Vagina (tissue), 2 donors: ENCODE measurements at regions not wholly inside any gene's neighbourhood (a gene's known extent, or its start where the extent isn't known, plus 50 kb on each side); places are given as distances from the start of the nearest gene placed in this dataset.

ENCODE experiments used
- DNase-seq, 2 donors: peaks; one replicate each; pipeline ENCODE4 v3.0.0-alpha.2; 2017; ENCODE audit errors: extremely low spot score in 2 of 2
- H3K27ac ChIP-seq: fragments of 200-600 bp; sonication (generic); one replicate; pipeline ENCODE4 v1.5.1; 2019
- H3K27me3 ChIP-seq: fragments of 200-600 bp; sonication (generic); one replicate; pipeline ENCODE4 v1.5.1; 2019
- H3K36me3 ChIP-seq, 2 donors: fragments of 200-600 bp; sonication (generic); one replicate each; pipeline ENCODE4 v1.5.1; 2017 to 2019
- H3K4me1 ChIP-seq: fragments of 200-600 bp; sonication (generic); one replicate; pipeline ENCODE4 v1.5.1; 2019
- H3K4me3 ChIP-seq, 2 donors: fragments of 200-600 bp; sonication (generic); 1 replicate in 1 of 2; 2 replicates in 1 of 2; pipeline ENCODE4 v1.5.1; 2016 to 2019
- H3K9me3 ChIP-seq: fragments of 200-600 bp; sonication (generic); one replicate; pipeline ENCODE4 v1.5.1; 2019
- POLR2A ChIP-seq, 2 donors: fragments of 450-650 bp; IDR thresholded peaks; one replicate each; pipeline ENCODE4 v1.6.1; 2017; ENCODE audit warnings: antibody characterized with exemption in 2 of 2, mild to moderate bottlenecking in 2 of 2, moderate library complexity in 2 of 2
- POLR2AphosphoS5 ChIP-seq, 2 donors: sonication (generic); formaldehyde crosslinking; IDR thresholded peaks; one replicate each; pipeline ENCODE4 v1.9.0; 2017; ENCODE audit warnings: antibody characterized with exemption in 2 of 2, mild to moderate bottlenecking in 2 of 2, low read depth in 1 of 2; ENCODE audit not compliant: insufficient read depth in 1 of 2
- intact Hi-C: fragments of 100-400 bp; cut with DNase I; formaldehyde crosslinking; loops from one replicate; pipeline ENCODE4 v1.15.1; 2023
- TF ChIP-seq, protein P1 (sequence below), 3 experiments: fragments of 450-650 bp in 2 of 3; fragments of 200-600 bp in 1 of 3; sonication (generic) in 1 of 3; IDR thresholded peaks; one replicate each; pipeline ENCODE4 v1.5.1; 2017 to 2019; ENCODE audit warnings: antibody characterized with exemption in 3 of 3, mild to moderate bottlenecking in 2 of 3, moderate library complexity in 2 of 3

DNA sequence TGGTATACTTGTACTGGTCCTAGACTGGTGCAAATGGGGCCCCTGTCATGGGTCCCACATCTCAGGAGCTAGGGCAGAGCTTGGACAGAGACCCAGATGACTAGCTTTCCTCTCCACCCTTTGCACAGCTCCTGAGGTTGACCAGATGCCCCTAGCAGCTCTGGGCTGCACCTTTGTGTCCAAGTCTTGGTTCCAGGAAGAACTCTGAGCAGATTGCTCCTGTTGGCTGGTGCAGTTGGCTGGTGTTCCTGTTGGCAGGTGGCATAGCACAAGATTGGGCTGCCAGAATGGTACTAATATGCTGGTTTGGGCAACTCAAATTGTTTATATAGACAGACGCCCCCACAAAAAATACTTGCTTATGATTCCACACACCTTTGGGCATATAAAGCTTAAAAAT is 89.4 kb upstream of the EZR start:
- Histone ChIP-seq H3K4me1 (peaks cover 19% of the 10 kb centered on the region), H3K9me3 (no peaks in the 10 kb centered on the region), H3K36me3 (no peaks in the 10 kb centered on the region), H3K27ac (no peak overlapping the region), H3K4me3 (no peak overlapping the region), H3K27me3 (no peaks in the 10 kb centered on the region)
- intact Hi-C loops, result no loop called here
- DNase-seq, result no peak
- TF ChIP-seq POLR2AphosphoS5 (IDR thresholded peaks at IDR 0.05; ENCODE audit: insufficient read depth in 1 of 2, low read depth in 1 of 2) (no peak), POLR2A (IDR thresholded peaks at IDR 0.05) (no peak)
- TF ChIP-seq, protein P1, sequence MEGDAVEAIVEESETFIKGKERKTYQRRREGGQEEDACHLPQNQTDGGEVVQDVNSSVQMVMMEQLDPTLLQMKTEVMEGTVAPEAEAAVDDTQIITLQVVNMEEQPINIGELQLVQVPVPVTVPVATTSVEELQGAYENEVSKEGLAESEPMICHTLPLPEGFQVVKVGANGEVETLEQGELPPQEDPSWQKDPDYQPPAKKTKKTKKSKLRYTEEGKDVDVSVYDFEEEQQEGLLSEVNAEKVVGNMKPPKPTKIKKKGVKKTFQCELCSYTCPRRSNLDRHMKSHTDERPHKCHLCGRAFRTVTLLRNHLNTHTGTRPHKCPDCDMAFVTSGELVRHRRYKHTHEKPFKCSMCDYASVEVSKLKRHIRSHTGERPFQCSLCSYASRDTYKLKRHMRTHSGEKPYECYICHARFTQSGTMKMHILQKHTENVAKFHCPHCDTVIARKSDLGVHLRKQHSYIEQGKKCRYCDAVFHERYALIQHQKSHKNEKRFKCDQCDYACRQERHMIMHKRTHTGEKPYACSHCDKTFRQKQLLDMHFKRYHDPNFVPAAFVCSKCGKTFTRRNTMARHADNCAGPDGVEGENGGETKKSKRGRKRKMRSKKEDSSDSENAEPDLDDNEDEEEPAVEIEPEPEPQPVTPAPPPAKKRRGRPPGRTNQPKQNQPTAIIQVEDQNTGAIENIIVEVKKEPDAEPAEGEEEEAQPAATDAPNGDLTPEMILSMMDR (IDR thresholded peaks at IDR 0.05), result no peak

DNA sequence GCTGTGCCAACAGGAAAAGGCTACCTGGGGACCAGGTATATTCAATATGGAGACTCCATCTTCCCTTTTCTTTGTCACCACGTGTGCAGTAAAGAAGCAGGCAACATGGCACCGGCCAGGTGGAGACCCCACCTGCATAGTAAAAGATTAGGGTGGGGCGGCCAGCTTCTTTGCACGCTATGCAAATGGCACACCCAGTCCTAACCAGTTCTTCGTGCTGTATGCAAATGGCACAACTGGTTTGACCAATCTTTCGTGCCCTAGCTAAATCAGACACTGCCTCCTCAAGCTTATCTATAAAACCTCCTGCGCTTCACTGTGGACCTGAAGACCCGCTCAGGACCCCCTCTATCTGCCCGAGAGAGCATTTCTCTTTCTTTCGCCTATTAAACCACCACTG is 88.8 kb upstream of the EZR start:
- H3K36me3 ChIP-seq, result no peaks in the 10 kb centered on the region
- TF ChIP-seq POLR2AphosphoS5 (IDR thresholded peaks at IDR 0.05; ENCODE audit: insufficient read depth in 1 of 2, low read depth in 1 of 2) (no peak), POLR2A (IDR thresholded peaks at IDR 0.05) (no peak)
- TF ChIP-seq, protein P1 (IDR thresholded peaks at IDR 0.05), result no peak
- peaks cover 19% of the 10 kb centered on the region for H3K4me1 ChIP-seq
- H3K9me3 ChIP-seq, result no peaks in the 10 kb centered on the region
- H3K4me3 ChIP-seq, result no peak overlapping the region
- no peak overlapping the region for H3K27ac ChIP-seq
- no peak for DNase-seq
- intact Hi-C loops, result no loop called here
- no peaks in the 10 kb centered on the region for H3K27me3 ChIP-seq

DNA sequence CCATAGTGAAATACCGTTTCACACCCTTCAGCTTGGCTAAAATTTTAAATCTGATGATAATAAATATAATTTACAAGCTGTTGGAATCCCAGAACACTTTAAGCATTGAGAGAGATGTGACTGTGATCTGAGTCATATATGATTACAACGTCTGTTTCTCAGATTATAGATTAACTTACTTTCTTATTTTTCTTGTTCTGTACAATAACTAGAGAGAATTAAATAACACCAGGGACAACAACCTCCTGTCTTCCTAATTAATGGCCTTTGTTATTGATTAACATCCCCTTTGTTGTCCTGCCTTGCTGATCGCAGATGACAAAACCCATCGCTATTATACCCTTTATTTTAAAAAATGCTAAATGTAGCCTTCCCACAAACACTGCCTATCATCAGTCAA is 87.8 kb upstream of the EZR start:
- no peak overlapping the region for H3K27ac ChIP-seq
- H3K36me3 ChIP-seq, result no peaks in the 10 kb centered on the region
- H3K27me3 ChIP-seq, result no peaks in the 10 kb centered on the region
- no peak overlapping the region for H3K4me3 ChIP-seq
- no peak for DNase-seq
- intact Hi-C loops, result no loop called here
- TF ChIP-seq POLR2AphosphoS5 (IDR thresholded peaks at IDR 0.05; ENCODE audit: insufficient read depth in 1 of 2, low read depth in 1 of 2) (no peak), POLR2A (IDR thresholded peaks at IDR 0.05) (no peak)
- TF ChIP-seq, protein P1 (IDR thresholded peaks at IDR 0.05), result no peak
- H3K4me1 ChIP-seq, result peaks cover 17% of the 10 kb centered on the region
- H3K9me3 ChIP-seq, result no peaks in the 10 kb centered on the region

DNA sequence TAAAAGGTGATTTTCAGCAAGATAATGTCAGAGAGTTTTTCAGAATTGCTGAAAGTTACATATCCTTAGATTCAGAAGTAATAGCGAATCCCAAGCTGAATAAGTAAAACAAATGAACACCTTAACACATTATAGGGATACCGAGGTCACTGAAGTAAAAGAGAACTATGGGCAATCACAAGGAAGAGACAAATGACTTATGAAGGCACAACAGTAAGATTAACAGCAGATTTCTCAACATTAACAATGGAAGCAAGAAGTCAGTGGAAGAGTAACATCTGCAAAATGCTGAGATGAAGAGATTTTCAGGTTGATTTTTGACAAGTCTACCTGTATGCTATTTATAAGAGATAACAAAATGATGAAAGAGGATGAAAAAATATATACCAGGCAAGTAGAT is 86.1 kb upstream of the EZR start:
- intact Hi-C loops, result no loop called here
- TF ChIP-seq POLR2A (IDR thresholded peaks at IDR 0.05) (no peak), POLR2AphosphoS5 (IDR thresholded peaks at IDR 0.05; ENCODE audit: insufficient read depth in 1 of 2, low read depth in 1 of 2) (no peak)
- TF ChIP-seq, protein P1 (IDR thresholded peaks at IDR 0.05), result no peak
- H3K36me3 ChIP-seq, result no peaks in the 10 kb centered on the region
- DNase-seq, result no peak
- peaks cover under 1% of the 10 kb centered on the region for H3K4me1 ChIP-seq
- H3K4me3 ChIP-seq, result no peak overlapping the region
- no peak overlapping the region for H3K27ac ChIP-seq
- no peaks in the 10 kb centered on the region for H3K27me3 ChIP-seq
- H3K9me3 ChIP-seq, result no peaks in the 10 kb centered on the region

DNA sequence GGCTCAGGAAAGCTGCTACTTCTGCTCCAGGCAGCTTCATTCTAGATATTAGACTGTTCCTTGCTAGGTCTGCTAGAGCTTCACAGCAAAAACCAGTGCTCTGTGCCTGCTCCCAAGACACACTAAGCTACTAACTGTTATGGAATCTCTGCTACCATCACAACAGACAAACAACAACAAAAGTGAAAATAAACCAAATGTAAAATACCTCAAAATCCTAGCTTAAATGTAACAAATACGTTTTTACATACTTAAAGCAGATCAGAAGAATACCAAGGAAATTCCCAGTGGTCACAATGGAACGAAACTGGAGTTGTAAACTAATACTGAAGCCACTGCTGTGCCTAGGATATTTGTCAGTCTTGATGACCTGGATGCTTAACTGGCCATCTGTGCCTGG is 84.6 kb upstream of the EZR start:
- Histone ChIP-seq H3K4me3 (no peak overlapping the region), H3K4me1 (no peaks in the 10 kb centered on the region), H3K9me3 (no peaks in the 10 kb centered on the region), H3K36me3 (no peaks in the 10 kb centered on the region), H3K27ac (no peak overlapping the region), H3K27me3 (no peaks in the 10 kb centered on the region)
- intact Hi-C loops, result no loop called here
- TF ChIP-seq POLR2A (IDR thresholded peaks at IDR 0.05), result no peak
- TF ChIP-seq POLR2AphosphoS5 (IDR thresholded peaks at IDR 0.05; ENCODE audit: insufficient read depth in 1 of 2, low read depth in 1 of 2), result no peak
- TF ChIP-seq, protein P1 (IDR thresholded peaks at IDR 0.05), result no peak
- DNase-seq, result no peak
